Breast epithelium (tissue), 3 donors: ENCODE measurements at regions not wholly inside any gene's neighbourhood (a gene's known extent, or its start where the extent isn't known, plus 50 kb on each side); places are given as distances from the start of the nearest gene placed in this dataset.

Experiments
- CTCF ChIP-seq, 3 donors: fragments of 450-650 bp; IDR thresholded peaks; one replicate each; pipeline ENCODE4 v1.5.1; 2016 to 2017; ENCODE audit warnings: antibody characterized with exemption in 3 of 3, mild to moderate bottlenecking in 3 of 3, moderate library complexity in 3 of 3
- POLR2A ChIP-seq: fragments of 450-650 bp; IDR thresholded peaks from one replicate; pipeline ENCODE4 v1.6.1; 2016; ENCODE audit warnings: antibody characterized with exemption, mild to moderate bottlenecking, moderate library complexity
- POLR2AphosphoS5 ChIP-seq, 3 donors: sonication (generic); formaldehyde crosslinking; IDR thresholded peaks; one replicate each; pipeline ENCODE4 v1.6.1; 2017; ENCODE audit warnings: antibody characterized with exemption in 3 of 3

GRCh38 chr2:187991389-187991788 is 300.3 kb upstream of the GULP1 start:
- TF ChIP-seq CTCF (IDR thresholded peaks at IDR 0.05) (no peak), POLR2AphosphoS5 (IDR thresholded peaks at IDR 0.05) (no peak), POLR2A (no peak)
